T-helper 2 cell (primary cell): ENCODE measurements at regions not wholly inside any gene's neighbourhood (a gene's known extent, or its start where the extent isn't known, plus 50 kb on each side); places are given as distances from the start of the nearest gene placed in this dataset.

Experiments
- DNase-seq, 5 experiments: peaks; one replicate each; pipeline versions ENCODE4 v3.0.0 to v3.0.0-alpha.2; 2012 to 2022

GRCh38 chr12:46445551-46446235 lies 73.1 kb upstream of the SLC38A2 start:
- DNase-seq, result no peak

- DNase-seq, result no peak
These were observed 72.5 kb upstream of the SLC38A2 start for GRCh38 chr12:46445093-46445492.

GRCh38 chr12:46443594-46444263 lies 71.2 kb upstream of the SLC38A2 start:
- no peak for DNase-seq

DNA sequence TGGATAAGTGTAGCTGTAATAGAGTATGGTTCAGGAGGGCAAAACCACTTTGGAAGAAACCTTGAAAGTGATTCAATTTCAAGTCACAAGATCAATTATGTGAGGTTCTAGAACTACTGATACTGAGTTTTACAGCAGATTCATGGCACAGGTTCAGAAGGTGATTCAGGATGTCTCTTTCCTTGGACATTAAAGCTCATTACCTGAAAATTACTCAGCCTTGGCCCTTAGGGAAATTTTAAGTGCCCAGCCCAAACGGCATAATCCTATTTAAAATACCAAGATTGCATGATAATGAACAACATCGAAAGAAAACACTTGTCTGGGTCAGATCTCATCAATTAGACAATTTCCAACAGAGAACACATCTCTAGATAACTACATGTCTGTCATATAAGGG lies 70.2 kb upstream of the SLC38A2 start:
- DNase-seq, result no peak

GRCh38 chr12:46442239-46442638 lies 69.7 kb upstream of the SLC38A2 start:
- no peak for DNase-seq

- no peak for DNase-seq
These were observed 67.4 kb upstream of the SLC38A2 start for GRCh38 chr12:46439793-46440511.

GRCh38 chr12:46438719-46439319 lies 66.2 kb upstream of the SLC38A2 start:
- no peak for DNase-seq

- DNase-seq, result no peak
These were observed 65.7 kb upstream of the SLC38A2 start for GRCh38 chr12:46438256-46438655.

DNA sequence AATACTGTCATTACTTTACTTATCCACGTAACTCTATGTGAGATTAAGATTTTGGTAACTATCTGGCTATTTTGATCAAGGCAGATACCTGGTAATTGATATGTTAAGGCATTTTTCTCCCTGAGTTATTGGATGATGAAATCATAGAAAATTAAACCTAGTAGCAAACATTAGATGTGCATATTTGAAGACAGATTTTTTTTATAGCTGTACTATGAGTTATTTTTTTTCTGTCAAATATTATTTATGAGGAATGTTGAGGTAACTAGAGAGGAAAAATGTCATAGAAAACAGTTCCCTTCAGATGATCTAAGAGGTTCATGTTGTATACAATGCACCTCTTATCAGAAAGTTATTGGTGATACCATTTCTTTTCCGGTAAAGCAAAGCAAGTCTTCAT lies 64.9 kb upstream of the SLC38A2 start:
- no peak for DNase-seq

DNA sequence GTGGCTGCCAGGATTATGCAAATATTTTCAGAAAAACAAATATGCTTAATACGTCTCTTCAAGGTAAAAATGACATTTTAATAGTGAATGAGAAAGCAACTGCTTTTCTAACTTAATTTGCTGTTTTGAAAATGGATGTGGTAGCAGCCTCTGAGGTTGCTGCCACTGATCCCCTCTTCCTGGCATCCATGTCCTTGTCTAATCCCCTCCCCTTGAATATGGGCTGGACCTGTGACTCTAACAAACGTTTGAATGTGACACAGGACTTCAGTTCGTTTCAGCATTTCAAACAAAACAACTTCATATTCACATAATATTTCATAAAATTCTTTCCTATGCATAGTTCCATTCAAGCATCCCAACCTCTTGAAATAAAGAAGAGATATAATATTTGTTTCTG lies 64.2 kb upstream of the SLC38A2 start:
- no peak for DNase-seq

- DNase-seq, result no peak
These were observed 63.1 kb upstream of the SLC38A2 start for GRCh38 chr12:46435625-46436024.

- no peak for DNase-seq
These were observed 62.5 kb upstream of the SLC38A2 start for GRCh38 chr12:46435029-46435428.

- DNase-seq, result no peak
These were observed 61.3 kb upstream of the SLC38A2 start for GRCh38 chr12:46433829-46434228.

DNA sequence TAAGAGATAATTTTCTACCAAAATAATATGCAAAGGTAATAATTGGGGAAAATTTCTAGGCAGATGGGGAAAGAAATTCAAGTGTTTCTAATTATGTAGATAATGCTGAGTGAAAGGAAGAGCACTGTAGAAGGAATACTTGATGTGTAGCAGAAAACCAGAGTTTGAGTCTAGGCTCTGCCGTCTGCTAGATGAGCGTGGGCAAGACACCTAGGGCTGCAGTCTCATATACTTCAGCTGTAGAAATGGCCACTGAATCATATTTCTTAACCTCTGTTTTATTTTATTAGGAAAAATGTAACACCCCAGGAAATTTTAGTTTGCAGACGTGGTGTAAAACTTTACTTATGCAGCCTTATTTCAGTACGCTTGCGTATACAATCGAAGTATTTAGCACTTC lies 59.8 kb upstream of the SLC38A2 start:
- no peak for DNase-seq

GRCh38 chr12:46430340-46430948 lies 57.9 kb upstream of the SLC38A2 start:
- peak in 2 of 5 experiments; percentile 9 to 11 for DNase-seq
